DND-41 (cell line): ENCODE measurements at regions not wholly inside any gene's neighbourhood (a gene's known extent, or its start where the extent isn't known, plus 50 kb on each side); places are given as distances from the start of the nearest gene placed in this dataset.
"Not testable (repeated sequence)": the region's sequence is repeated elsewhere in the genome, so short reads cannot be mapped to it uniquely, and the experiment has no call there.

Source experiments
- EZH2 ChIP-seq: IDR thresholded peaks from 3 replicates; pipeline ENCODE4 v1.6.1; 2012; ENCODE audit warnings: borderline replicate concordance, low read depth, mild to moderate bottlenecking, moderate library complexity, low read length, inconsistent platforms; ENCODE audit not compliant: severe bottlenecking
- TF ChIP-seq, protein P1 (sequence below): IDR thresholded peaks from 2 replicates; pipeline ENCODE4 v1.5.1; 2012; ENCODE audit warnings: borderline replicate concordance, low read length, moderate library complexity, mild to moderate bottlenecking; ENCODE audit not compliant: poor library complexity, severe bottlenecking; ENCODE audit errors: extremely low read depth

DNA sequence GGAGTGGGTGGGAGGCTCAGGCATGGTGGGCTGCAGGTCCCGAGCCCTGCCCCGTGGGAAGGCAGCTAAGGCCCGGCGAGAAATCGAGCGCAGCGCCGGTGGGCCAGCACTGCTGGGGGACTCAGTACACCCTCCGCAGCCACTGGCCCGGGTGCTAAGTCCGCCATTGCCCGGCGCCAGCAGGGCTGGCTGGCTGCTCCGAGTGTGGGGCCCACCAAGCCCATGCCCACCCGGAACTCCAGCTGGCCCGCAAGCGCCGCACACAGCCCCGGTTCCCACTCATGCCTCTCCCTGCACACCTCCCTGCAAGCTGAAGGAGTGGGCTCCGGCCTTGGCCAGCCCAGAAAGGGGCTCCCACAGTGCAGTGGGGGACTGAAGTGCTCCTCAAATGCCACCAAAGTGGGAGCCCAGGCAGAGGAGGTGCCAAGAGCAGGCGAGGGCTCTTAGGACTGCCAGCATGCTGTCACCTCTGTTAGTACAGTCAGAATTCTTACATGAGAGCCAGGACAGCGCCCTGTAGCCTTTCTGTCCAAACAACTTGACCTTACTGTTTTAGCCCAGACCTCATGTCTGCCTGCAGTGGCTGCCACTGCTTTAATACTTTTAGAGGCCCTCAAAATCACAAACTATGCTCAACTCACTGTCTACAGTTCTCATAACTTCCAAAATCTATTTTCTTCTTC, 1117.9 kb downstream of the STIM2 start:
- TF ChIP-seq, protein P1, sequence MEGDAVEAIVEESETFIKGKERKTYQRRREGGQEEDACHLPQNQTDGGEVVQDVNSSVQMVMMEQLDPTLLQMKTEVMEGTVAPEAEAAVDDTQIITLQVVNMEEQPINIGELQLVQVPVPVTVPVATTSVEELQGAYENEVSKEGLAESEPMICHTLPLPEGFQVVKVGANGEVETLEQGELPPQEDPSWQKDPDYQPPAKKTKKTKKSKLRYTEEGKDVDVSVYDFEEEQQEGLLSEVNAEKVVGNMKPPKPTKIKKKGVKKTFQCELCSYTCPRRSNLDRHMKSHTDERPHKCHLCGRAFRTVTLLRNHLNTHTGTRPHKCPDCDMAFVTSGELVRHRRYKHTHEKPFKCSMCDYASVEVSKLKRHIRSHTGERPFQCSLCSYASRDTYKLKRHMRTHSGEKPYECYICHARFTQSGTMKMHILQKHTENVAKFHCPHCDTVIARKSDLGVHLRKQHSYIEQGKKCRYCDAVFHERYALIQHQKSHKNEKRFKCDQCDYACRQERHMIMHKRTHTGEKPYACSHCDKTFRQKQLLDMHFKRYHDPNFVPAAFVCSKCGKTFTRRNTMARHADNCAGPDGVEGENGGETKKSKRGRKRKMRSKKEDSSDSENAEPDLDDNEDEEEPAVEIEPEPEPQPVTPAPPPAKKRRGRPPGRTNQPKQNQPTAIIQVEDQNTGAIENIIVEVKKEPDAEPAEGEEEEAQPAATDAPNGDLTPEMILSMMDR = not testable (repeated sequence)
- TF ChIP-seq EZH2 = not testable (repeated sequence)
